H1 (cell line): ENCODE measurements at regions not wholly inside any gene's neighbourhood (a gene's known extent, or its start where the extent isn't known, plus 50 kb on each side); places are given as distances from the start of the nearest gene placed in this dataset.

Experiments
- CTCF ChIA-PET: fragments of 300-600 bp; sonication (Branson Sonifier 250); formaldehyde crosslinking; loops from one replicate; lab custom pipeline; 2021; ENCODE audit not compliant: partially characterized antibody; lab: Charles Lee
- POLR2A ChIA-PET: fragments of 300-600 bp; sonication (Branson Sonifier 250); formaldehyde crosslinking; loops from one replicate; lab custom pipeline; 2021; ENCODE audit warnings: inconsistent platforms; ENCODE audit not compliant: partially characterized antibody; lab: Charles Lee
- DNase-seq, 2 experiments: peaks; one replicate each; pipeline versions ENCODE4 v3.0.0 to v3.0.0-alpha.2; 2010 to 2022; ENCODE audit warnings: low spot score in 2 of 2, low read depth in 1 of 2, mixed read lengths in 1 of 2
- FAIRE-seq: peaks from 2 replicates; lab custom pipeline; 2011; peaks lifted over from hg19 to GRCh38; lab: Jason Lieb, UNC
- H2AFZ ChIP-seq: 2 replicates; pipeline ENCODE4 v1.8.1; 2012; ENCODE audit warnings: low read length, inconsistent platforms
- H2AK5ac ChIP-seq: 2 replicates; pipeline ENCODE4 v1.6.1; 2013; ENCODE audit warnings: low read depth, low read length
- H2BK120ac ChIP-seq: replicated peaks from 2 replicates; pipeline ENCODE3; 2013; ENCODE audit warnings: low read depth, low read length, inconsistent platforms
- H2BK12ac ChIP-seq: 2 replicates; pipeline ENCODE4 v1.6.1; 2013; ENCODE audit warnings: low read depth, low read length
- H2BK15ac ChIP-seq: 2 replicates; pipeline ENCODE4 v1.6.1; 2013; ENCODE audit warnings: low read length
- H2BK20ac ChIP-seq: 2 replicates; pipeline ENCODE4 v1.6.1; 2013; ENCODE audit warnings: low read length
- H2BK5ac ChIP-seq: 2 replicates; pipeline ENCODE4 v1.6.1; 2013; ENCODE audit warnings: low read depth, low read length
- H3K14ac ChIP-seq: 2 replicates; pipeline ENCODE4 v1.6.1; 2013; ENCODE audit warnings: inconsistent platforms; ENCODE audit not compliant: insufficient read length
- H3K18ac ChIP-seq: 2 replicates; pipeline ENCODE4 v1.6.1; 2013; ENCODE audit warnings: low read length; ENCODE audit errors: extremely low read depth
- H3K23ac ChIP-seq: 2 replicates; pipeline ENCODE4 v1.6.1; 2013; ENCODE audit warnings: inconsistent platforms; ENCODE audit not compliant: insufficient read length
- H3K23me2 ChIP-seq: 2 replicates; pipeline ENCODE4 v1.6.1; 2013; ENCODE audit warnings: low read depth, low read length
- H3K27ac ChIP-seq: 2 replicates; pipeline ENCODE4 v1.6.1; 2011; ENCODE audit warnings: low read depth, low read length, inconsistent platforms
- H3K27me3 ChIP-seq, 4 experiments: replicated peaks in 1 of 4; 1 replicate in 1 of 4; 2 replicates in 3 of 4; pipeline versions ENCODE4 v1.6.1 to v1.8.1; 2011 to 2013; ENCODE audit warnings: low read length in 3 of 4, mild to moderate bottlenecking in 3 of 4, inconsistent platforms in 2 of 4, mixed read lengths in 2 of 4, moderate library complexity in 1 of 4; ENCODE audit not compliant: control insufficient read depth in 3 of 4, insufficient read depth in 3 of 4; ENCODE audit errors: extremely low read depth in 1 of 4
- H3K36me3 ChIP-seq, 4 experiments: 2 replicates each; pipeline versions ENCODE4 v1.6.1 to v1.8.1; 2011 to 2013; ENCODE audit warnings: mild to moderate bottlenecking in 4 of 4, low read length in 3 of 4, moderate library complexity in 2 of 4, control low read depth in 1 of 4, inconsistent platforms in 1 of 4; ENCODE audit not compliant: insufficient read depth in 4 of 4, control insufficient read depth in 2 of 4
- H3K4ac ChIP-seq: replicated peaks from 2 replicates; pipeline ENCODE3; 2013; ENCODE audit warnings: low read length, low read depth, mixed read lengths, inconsistent platforms; ENCODE audit not compliant: insufficient read length
- H3K4me1 ChIP-seq, 4 experiments: replicated peaks in 1 of 4; 1 replicate in 1 of 4; 2 replicates in 3 of 4; pipeline versions ENCODE4 v1.6.1 to v1.8.1; 2011 to 2013; ENCODE audit warnings: low read length in 3 of 4, inconsistent platforms in 2 of 4, mixed read lengths in 1 of 4; ENCODE audit not compliant: insufficient read depth in 4 of 4, control insufficient read depth in 3 of 4
- H3K4me2 ChIP-seq, 2 experiments: 2 replicates each; pipeline versions ENCODE4 v1.6.1 to v1.8.1; 2011 to 2013; ENCODE audit warnings: low read depth in 2 of 2, low read length in 2 of 2, control low read depth in 1 of 2, inconsistent platforms in 1 of 2, mild to moderate bottlenecking in 1 of 2; ENCODE audit not compliant: insufficient read depth in 1 of 2
- H3K4me3 ChIP-seq, 4 experiments: fragments of 200-600, 300-600 bp in 1 of 4; sonication (generic), shearing (Covaris generic), sonication (Bioruptor Twin) in 1 of 4; 2 replicates each; pipeline versions ENCODE4 v1.5.1 to v1.8.1; 2011 to 2016; ENCODE audit warnings: low read length in 4 of 4, low read depth in 3 of 4, control low read depth in 2 of 4, inconsistent platforms in 2 of 4, mild to moderate bottlenecking in 2 of 4, mixed read lengths in 1 of 4, moderate library complexity in 1 of 4; ENCODE audit not compliant: insufficient read depth in 2 of 4; ENCODE audit errors: extremely low read depth in 1 of 4
- H3K56ac ChIP-seq: replicated peaks from 2 replicates; pipeline ENCODE3; 2013; ENCODE audit warnings: low read depth, mild to moderate bottlenecking, mixed read lengths, low read length, inconsistent platforms; ENCODE audit not compliant: insufficient read length
- H3K79me1 ChIP-seq: 2 replicates; pipeline ENCODE4 v1.6.1; 2013; ENCODE audit warnings: low read depth, low read length, control low read depth
- H3K79me2 ChIP-seq, 2 experiments: 2 replicates each; pipeline versions ENCODE4 v1.6.1 to v1.8.1; 2012 to 2013; ENCODE audit warnings: low read length in 2 of 2, mild to moderate bottlenecking in 2 of 2, inconsistent platforms in 1 of 2; ENCODE audit not compliant: insufficient read depth in 2 of 2, control insufficient read depth in 1 of 2
- H3K9ac ChIP-seq, 4 experiments: replicated peaks in 1 of 4; 1 replicate in 1 of 4; 2 replicates in 3 of 4; pipeline versions ENCODE4 v1.6.1 to v1.8.1; 2011 to 2013; ENCODE audit warnings: low read depth in 3 of 4, low read length in 3 of 4, control low read depth in 2 of 4, mild to moderate bottlenecking in 2 of 4, moderate library complexity in 2 of 4, inconsistent platforms in 1 of 4; ENCODE audit errors: extremely low read depth in 1 of 4
- H3K9me3 ChIP-seq, 2 experiments: 2 replicates each; pipeline versions ENCODE4 v1.6.1 to v1.8.1; 2012 to 2013; ENCODE audit warnings: mild to moderate bottlenecking in 2 of 2, moderate library complexity in 2 of 2, control low read depth in 1 of 2, inconsistent platforms in 1 of 2, low read depth in 1 of 2, low read length in 1 of 2, mixed read lengths in 1 of 2; ENCODE audit not compliant: insufficient read depth in 2 of 2
- H4K20me1 ChIP-seq, 2 experiments: replicated peaks in 1 of 2; 2 replicates each; pipeline versions ENCODE3 to v1.8.1; 2011 to 2013; ENCODE audit warnings: inconsistent platforms in 2 of 2, low read length in 2 of 2, mild to moderate bottlenecking in 1 of 2; ENCODE audit not compliant: insufficient read depth in 2 of 2, control insufficient read depth in 1 of 2
- H4K5ac ChIP-seq: 2 replicates; pipeline ENCODE4 v1.6.1; 2013; ENCODE audit warnings: low read length, low read depth, mixed read lengths, inconsistent platforms; ENCODE audit not compliant: insufficient read length
- H4K8ac ChIP-seq: 2 replicates; pipeline ENCODE4 v1.8.0; 2013; ENCODE audit warnings: mild to moderate bottlenecking, moderate library complexity, low read length, inconsistent platforms; ENCODE audit not compliant: insufficient read depth; ENCODE audit errors: extremely low read depth
- H4K91ac ChIP-seq: replicated peaks from 2 replicates; pipeline ENCODE3; 2013; ENCODE audit warnings: low read length, mixed read lengths, inconsistent platforms; ENCODE audit not compliant: insufficient read length
- HDAC6 ChIP-seq: IDR thresholded peaks from one replicate; pipeline ENCODE4 v1.7.1; 2012; ENCODE audit warnings: low read depth, mild to moderate bottlenecking, inconsistent platforms, low read length, moderate library complexity
- POLR2A ChIP-seq, 2 experiments: IDR thresholded peaks; 1 replicate in 1 of 2; 2 replicates in 1 of 2; pipeline ENCODE4 v1.6.1; 2011; ENCODE audit warnings: low read depth in 2 of 2, low read length in 2 of 2, mild to moderate bottlenecking in 2 of 2; ENCODE audit errors: control extremely low read depth in 1 of 2
- WGBS, 2 experiments: shearing (Covaris generic) in 1 of 2; methylation state at CpG; one replicate each; pipeline versions ENCODE4 v1.1.6 to v1.1.7; 2013 to 2015; ENCODE audit warnings: low lambda C conversion rate in 2 of 2, mixed read lengths in 2 of 2, inconsistent platforms in 1 of 2, low coverage in 1 of 2, missing lambda C conversion rate in 1 of 2; ENCODE audit not compliant: insufficient replicate concordance in 2 of 2, insufficient coverage in 1 of 2, insufficient read length in 1 of 2; ENCODE audit errors: extremely low coverage in 1 of 2, missing lambda C conversion rate in 1 of 2; 5-methylcytosine and 5-hydroxymethylcytosine counted together

- no peak overlapping the region for H3K4me2 ChIP-seq
- no peak overlapping the region for H2AFZ ChIP-seq
- no peak overlapping the region for H3K27ac ChIP-seq
- POLR2A ChIA-PET, result no interaction called here
- H3K18ac ChIP-seq, result no peak overlapping the region
- 85% methylated on average over 1 of the region's 1 CpG; no CpG with 5 or more reads in 1 of the 2 experiments for WGBS, 2 experiments
- no peaks in the 10 kb centered on the region for H3K9me3 ChIP-seq
- H2BK15ac ChIP-seq, result no peak overlapping the region
- H2BK120ac ChIP-seq, result no peak overlapping the region
- no peak overlapping the region for H3K4ac ChIP-seq
- no peak overlapping the region for H2BK20ac ChIP-seq
- H4K91ac ChIP-seq, result no peak overlapping the region
- H3K23me2 ChIP-seq, result no peaks in the 10 kb centered on the region
- H2BK5ac ChIP-seq, result no peak overlapping the region
- H3K36me3 ChIP-seq, result no peaks in the 10 kb centered on the region
- H3K4me3 ChIP-seq, result no peak overlapping the region
- CTCF ChIA-PET, result interaction anchor here (3.8 kb wide), 1 partner anchor 11 kb away, joined by 9 read pairs; no protein-coding TSS in a partner anchor
- FAIRE-seq (no peak), DNase-seq (no peak)
- no peak overlapping the region for H3K14ac ChIP-seq
- H3K79me1 ChIP-seq, result no peaks in the 10 kb centered on the region
- no peak overlapping the region for H3K9ac ChIP-seq
- no peak overlapping the region for H2AK5ac ChIP-seq
- no peak overlapping the region for H2BK12ac ChIP-seq
- H3K79me2 ChIP-seq, result no peaks in the 10 kb centered on the region
- no peaks in the 10 kb centered on the region for H3K4me1 ChIP-seq
- no peaks in the 10 kb centered on the region for H3K27me3 ChIP-seq
- H4K8ac ChIP-seq, result no peak overlapping the region
- H4K20me1 ChIP-seq, result no peaks in the 10 kb centered on the region
- no peak overlapping the region for H3K23ac ChIP-seq
- no peak overlapping the region for H3K56ac ChIP-seq
- H4K5ac ChIP-seq, result no peak overlapping the region
- TF ChIP-seq HDAC6, result no peak
- no peak for TF ChIP-seq POLR2A (IDR thresholded peaks at IDR 0.05; ENCODE audit: control extremely low read depth in 1 of 2, low read depth in 2 of 2, low read length in 2 of 2)
These were observed 89.6 kb downstream of the HDGFL1 start for GRCh38 chr6:22658934-22659333.
